Epithelial cell of proximal tubule (primary cell): ENCODE measurements at regions not wholly inside any gene's neighbourhood (a gene's known extent, or its start where the extent isn't known, plus 50 kb on each side); places are given as distances from the start of the nearest gene placed in this dataset.

Experiments
- DNase-seq: peaks from one replicate; pipeline ENCODE4 v3.0.0-alpha.2; 2011; ENCODE audit warnings: low read depth
- H3K4me3 ChIP-seq: 2 replicates; pipeline ENCODE4 v1.5.1; 2011; ENCODE audit warnings: low read depth, mild to moderate bottlenecking, low read length
- CTCF ChIP-seq: conservative IDR thresholded peaks from 2 replicates; pipeline ENCODE4 v1.5.1; 2012; ENCODE audit warnings: low read depth, mild to moderate bottlenecking, low read length

GRCh38 chr21:16834791-16835190 is 678.1 kb upstream of the CXADR start:
- TF ChIP-seq CTCF: no peak
- DNase-seq: no peak
- no peak overlapping the region for H3K4me3 ChIP-seq

GRCh38 chr21:16837321-16837720 is 675.5 kb upstream of the CXADR start:
- no peak for DNase-seq
- H3K4me3 ChIP-seq: no peak overlapping the region
- TF ChIP-seq CTCF: no peak

- DNase-seq: no peak
- no peak for TF ChIP-seq CTCF
- H3K4me3 ChIP-seq: no peak overlapping the region
These were observed 675.1 kb upstream of the CXADR start for GRCh38 chr21:16837721-16838120.

- no peak overlapping the region for H3K4me3 ChIP-seq
- DNase-seq: no peak
- no peak for TF ChIP-seq CTCF
These were observed 674.5 kb upstream of the CXADR start for GRCh38 chr21:16838331-16838730.

- TF ChIP-seq CTCF: no peak
- H3K4me3 ChIP-seq: no peak overlapping the region
- DNase-seq: no peak
These were observed 672.3 kb upstream of the CXADR start for GRCh38 chr21:16840538-16840937.

GRCh38 chr21:16841975-16842695 is 670.7 kb upstream of the CXADR start:
- no peak for DNase-seq
- no peak for TF ChIP-seq CTCF
- H3K4me3 ChIP-seq: no peak overlapping the region

- DNase-seq: no peak
- H3K4me3 ChIP-seq: no peak overlapping the region
- TF ChIP-seq CTCF: no peak
These were observed 670.2 kb upstream of the CXADR start for GRCh38 chr21:16842696-16843035.
